HG03354 (cell line): ENCODE measurements at regions not wholly inside any gene's neighbourhood (a gene's known extent, or its start where the extent isn't known, plus 50 kb on each side); places are given as distances from the start of the nearest gene placed in this dataset.

Experiments
- ATAC-seq: cut with Tn5 transposase; IDR thresholded peaks from one replicate; pipeline ENCODE4 v1.9.1; 2021; ENCODE audit warnings: mild to moderate bottlenecking; ENCODE audit not compliant: unreplicated experiment, poor library complexity, severe bottlenecking

DNA sequence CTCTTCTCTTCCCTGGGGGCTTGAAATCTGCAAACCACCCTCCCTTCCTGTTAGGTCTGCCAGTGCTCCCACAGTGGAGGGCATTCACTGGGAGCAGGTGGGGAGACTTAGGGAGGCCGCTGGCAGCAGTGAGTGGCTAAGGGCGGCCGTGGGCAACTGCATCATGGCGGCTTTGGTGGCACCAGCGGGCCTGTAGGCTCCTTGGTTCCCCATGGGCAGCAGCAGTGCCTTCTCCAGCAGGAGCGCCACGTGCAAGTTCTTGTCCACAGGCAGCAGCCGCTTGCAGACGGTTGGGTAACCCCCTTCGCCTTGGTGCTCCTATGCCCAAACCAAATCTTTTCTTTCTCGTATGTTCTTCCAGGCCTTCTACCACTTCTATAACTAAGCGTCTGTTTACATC, 158.2 kb downstream of the SREK1 start:
- no peak for ATAC-seq

DNA sequence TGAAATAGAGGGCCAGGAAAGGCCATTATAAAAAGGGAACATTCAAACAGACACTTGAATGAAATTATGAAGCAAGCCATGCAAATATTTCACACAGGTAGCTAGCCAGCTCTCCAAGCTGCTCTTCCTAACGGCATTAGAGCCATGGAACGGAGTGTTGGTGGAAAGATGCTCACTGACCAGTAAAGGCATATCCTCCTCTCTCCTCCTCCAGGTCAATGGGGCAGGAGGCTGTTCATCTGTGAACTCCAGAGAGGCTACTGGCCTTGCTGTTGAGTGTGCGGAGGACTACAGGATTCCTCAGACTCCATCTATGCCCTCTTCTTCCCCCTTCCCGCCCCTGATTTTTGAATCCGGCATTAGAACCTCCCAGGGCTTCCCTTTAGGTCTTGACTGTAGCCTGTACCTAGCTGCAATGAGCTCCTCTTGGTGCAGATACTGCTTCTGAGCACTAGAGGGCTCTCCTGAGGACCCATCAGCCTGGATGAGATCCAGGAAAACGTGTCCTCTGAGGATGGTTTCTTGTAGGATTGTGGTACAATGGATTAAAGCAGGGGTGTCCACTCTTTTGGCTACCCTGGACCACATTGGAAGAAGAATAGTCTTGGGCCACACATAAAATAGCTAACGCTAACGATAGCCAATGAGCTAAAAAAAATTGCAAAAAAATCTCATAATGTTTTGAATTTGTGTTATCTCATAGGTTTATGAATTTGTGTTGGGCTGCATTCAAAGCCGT, 162.2 kb downstream of the SREK1 start:
- ATAC-seq, result peak; percentile 80

DNA sequence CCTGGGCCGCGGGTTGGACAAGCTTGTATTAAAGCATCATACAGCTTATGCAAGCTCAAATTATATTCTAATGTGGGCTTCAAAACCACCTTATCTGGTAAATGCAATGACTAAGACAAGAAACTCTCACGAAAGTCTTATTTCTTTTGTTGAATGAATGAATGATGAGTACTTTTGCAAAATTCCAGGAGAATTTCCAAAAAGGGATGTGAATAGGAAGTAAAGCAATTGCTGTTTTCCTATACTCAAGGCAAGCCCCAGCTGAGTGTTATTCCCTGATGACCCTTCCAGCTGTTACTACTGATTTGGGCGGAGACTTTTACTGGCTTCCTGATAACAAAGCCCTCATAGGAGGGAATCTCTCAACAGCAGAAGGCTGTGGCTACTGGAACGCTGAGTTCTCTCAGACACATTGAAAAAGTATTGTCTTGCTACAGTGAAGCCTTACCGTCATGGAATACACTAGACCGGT, 162.8 kb downstream of the SREK1 start:
- ATAC-seq, result no peak

DNA sequence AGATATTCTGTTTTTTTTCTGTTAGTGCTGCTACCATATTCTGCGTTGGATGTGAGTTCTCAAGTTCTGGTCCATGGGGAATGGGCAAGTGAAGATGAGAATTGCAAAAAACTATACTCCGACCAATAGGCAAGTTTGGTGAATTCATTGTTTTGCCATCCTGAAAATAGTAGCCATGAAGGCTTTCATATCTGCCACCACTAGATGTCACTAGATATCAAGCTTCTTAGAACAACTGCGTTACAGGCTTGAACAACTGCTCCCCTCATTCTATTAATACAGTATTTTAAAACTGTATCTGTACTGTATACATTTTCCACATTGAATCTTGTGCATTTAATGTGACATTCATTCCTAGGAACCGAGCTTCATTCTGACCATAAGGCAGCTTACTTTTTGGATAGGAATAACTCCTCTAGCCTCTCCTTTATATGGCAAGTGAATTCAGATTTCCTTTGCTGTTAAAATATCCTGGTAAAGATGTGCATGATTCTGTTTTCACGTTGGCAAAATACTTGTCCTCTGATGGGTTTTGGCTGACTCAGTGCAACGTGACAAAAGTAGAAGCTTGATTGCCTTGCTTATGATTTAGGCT, 163.6 kb downstream of the SREK1 start:
- ATAC-seq, result peak; percentile 82

DNA sequence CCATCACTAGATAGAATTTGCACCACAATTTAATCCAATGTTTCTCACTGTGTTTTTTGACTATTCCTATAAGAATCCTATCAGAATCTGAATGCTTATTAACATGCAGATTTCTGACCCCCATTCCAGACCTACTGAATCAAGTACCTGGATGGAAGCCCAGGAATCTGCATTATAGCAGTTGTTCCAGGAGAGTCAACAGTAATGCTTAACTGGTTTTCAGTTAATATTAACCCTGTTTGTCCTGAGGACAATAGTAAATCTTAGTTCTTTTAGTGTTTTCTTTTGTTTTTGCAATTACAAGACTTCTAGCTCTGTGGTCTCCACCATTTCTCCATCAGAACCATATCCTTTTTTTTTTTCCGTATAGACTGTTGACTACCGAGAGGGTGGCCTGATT, 168.2 kb downstream of the SREK1 start:
- no peak for ATAC-seq

DNA sequence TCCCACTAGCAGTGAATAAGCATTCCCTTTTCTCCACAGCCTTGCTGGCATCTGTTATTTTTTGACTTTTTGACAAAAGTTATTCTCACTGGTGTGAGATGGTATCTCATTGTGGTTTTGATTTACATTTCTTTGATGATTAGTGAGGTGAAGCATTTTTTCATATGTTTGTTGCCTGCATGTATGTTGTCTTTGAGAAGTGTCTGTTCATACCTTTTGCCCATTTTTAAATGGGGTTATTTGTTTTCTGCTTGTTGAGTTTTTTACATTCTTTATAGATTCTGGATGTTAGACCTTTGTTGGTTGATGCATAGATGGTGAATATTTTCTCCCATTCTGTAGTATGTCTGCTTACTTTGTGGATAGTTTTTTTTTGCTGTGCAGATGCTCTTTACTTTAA, 171.7 kb downstream of the SREK1 start:
- no peak for ATAC-seq

DNA sequence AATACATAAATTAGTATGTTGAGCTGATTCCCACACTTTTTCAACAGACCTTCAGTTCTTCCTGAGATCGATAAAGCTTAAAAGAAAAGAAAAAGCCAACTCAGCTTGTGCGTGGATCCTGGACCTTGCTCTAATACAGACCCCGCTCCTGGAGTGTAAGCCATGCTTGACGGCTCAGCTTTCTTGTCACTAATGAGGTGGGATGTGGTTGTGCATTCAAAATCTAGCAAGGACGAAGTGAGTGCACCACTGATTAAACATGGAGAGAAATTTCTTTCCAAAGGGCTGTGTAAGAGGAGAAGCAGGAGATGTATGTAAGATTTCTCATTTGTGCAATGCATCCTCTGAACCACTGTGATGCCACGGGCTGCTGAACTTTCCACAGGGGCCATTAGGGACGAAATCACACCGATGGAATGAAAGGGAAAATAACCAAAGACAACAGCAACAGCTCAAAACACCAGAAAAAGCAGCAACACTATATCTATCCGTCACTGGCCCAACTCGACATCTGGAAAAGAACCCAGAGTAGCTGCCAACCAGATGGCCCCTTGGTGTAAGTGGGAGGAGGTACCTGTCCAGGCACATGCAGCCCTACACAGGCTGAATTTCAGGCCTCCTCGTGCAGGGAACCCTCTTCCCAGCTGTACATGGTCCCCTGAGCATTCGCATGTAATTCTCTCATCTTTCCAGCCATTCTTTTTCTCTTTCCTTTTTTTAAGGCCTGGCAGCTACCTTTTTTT, 178.9 kb downstream of the SREK1 start:
- ATAC-seq, result no peak

DNA sequence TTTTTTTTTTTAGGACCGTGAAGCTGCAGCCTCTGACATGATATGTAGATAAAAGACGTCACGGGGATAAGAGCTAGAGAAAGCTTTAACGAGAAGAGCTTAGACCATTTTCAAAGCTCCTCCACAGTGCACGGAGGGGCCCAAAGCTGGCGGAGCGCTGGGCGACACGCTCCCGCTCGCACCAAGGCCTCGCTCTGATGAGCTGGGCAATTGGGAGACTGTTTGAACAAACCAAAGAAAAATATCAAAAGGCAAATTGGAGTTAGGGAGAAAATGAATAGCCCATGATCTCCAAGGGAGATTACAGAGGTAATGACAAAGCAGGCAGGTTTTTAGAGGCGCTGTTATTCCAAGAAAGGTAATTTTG, 179.4 kb downstream of the SREK1 start:
- no peak for ATAC-seq

DNA sequence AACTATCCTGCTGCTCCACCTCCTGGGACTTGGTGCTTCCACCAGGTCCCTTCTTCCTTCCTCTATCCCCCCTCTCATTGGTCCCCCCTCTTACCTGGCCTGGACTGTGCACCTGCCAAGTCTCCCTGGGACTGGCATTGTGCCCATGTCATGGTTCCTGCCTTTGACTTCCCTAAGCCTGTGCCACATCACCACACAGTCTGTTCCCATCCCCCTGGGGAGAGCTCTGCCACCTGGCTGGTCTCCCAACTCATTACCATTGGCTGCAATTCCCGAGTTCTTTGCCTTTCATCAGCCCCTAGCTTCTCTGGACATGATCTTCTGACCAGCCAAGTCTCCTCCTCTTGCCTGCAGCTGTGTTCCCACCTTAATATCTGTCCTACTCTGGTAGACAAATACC, 180.3 kb downstream of the SREK1 start:
- ATAC-seq, result no peak

DNA sequence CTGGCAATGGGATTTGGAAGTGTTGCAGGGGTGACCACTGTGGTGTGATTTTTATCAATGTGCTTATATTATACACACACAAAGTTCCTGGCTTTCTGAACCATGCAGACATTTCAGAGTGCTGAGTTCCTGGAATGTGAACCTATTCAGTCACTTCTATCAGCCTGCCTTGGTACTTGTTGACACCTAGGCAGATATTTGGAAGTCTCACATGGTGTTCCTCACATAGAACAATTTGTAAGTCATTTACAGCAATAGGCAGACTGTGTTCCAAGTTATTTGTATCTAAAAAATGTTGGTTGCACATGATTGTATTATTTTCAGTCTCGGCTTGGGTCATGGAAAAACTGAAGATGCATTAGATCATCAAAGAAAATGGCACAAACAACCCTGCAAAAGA, 182.2 kb downstream of the SREK1 start:
- ATAC-seq, result no peak

DNA sequence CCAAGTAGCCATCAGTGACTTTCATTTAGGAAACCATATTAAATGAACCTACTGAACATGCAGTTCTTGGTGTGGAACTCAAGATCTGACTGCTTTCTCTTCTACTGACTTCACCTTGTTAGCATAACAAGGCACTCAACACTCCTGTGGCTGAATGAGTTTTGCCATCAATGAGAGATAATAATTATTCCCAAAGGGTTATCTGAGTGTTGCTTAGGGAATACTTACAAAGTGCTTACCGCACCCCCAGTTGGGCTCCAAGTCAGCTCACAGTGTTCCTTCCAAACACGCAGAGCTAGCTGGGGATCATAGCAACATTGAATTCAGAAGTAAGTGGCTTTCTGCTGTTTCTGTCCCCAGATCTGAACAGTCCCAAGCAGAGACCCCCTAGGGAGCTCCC, 182.9 kb downstream of the SREK1 start:
- ATAC-seq, result no peak

DNA sequence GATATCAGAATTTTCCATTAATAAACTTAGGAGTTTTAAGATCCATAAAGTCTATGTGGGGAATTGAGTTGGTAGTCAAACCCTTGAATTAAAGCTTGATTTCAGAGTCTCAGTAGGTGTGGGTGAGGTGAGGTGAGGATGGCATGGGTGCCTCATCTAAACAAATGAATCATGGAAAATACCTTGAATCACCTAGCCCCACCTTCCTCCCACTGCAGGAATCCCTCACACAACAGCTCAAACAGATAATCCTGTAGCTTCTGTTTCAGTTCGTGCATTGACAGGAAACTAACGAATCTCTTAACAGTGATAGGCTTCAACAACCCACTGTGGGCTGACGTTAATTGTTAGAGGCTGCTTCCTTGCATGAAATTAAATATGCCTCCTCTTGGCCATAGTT, 185.0 kb downstream of the SREK1 start:
- no peak for ATAC-seq

DNA sequence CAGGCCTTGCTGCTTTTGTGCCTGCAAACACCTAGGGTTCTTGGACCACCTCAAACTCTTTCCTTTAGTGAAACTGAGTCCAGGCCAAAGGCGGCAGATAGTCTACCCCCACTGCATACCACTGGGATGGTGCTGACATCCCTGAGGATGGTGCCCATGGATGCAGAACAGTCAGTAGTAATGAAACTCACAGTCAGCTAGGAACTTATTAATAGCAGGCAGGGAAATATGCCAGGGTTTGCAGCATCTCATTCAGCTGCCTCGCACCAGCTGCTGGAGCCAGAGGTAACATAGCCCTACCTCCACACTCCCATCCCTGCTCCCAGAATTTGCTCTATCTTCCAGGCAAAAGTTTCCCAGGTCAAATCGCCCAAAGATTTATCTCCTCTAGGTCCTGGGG, 189.1 kb downstream of the SREK1 start:
- ATAC-seq, result no peak

DNA sequence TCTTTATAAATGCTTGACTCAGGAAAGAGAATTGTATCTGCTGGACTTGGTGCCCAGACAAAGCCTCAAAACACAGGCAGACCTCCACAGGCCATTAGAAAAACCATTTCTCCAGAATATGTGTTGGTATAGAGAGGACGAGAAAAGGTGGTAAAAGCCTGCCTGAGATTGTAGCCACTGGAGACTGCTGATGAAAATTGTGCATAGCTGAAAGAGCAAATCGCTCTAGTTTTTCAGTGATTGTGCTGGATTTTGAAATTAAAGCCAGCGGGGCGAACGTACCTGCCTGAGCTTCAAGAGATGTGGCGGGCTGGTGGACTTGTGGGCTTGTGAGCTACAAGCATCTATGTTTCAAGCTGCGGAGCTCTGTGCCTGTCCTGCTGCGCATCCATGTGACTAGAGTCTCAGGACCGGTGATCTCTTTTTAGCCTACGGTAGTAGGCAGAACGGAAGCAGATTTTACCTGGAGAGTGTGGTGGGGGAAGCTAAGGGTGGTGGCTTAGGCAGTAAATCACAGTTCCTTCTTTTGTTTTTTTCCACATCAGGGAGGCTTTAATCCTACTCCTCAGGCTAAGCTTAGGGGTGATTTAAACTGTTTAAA, 193.6 kb downstream of the SREK1 start:
- ATAC-seq, result no peak

DNA sequence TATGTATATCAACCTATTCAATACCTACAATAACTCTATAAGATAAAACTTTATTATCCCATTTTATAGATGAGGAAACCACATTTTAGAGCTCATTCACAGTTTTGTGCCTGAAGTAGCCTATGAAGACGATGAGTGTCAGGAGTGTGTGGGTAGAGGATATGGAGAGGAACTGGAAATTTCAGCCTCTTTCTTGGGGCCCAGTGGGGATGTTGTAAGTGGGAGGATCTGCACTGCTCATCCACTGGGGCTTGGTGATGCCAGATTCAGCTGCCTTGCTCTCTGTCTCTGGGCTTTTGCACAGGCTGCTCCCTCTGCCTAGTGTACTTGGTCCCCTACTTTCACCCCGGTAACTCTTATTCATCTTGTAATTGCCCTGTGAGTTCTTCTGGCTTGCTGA, 194.7 kb downstream of the SREK1 start:
- ATAC-seq, result no peak

DNA sequence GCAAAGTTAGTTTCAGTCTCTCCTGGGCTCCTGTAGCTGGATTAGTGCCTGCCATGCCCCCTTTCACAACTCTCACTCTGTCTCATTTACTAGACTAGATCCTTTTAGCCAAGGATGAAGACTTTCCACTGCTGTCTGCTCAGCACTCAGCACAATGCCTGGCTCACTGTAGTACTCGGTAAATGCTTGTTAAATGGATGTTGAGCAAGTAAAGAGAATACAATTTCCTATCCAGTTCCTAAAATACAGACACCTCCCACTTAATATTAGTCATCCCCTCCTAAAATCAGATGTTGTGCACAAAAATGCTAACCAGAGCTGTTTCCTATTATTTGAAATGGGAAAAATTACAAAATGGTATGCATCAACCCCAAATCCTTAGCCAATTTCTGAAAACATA, 195.8 kb downstream of the SREK1 start:
- ATAC-seq, result no peak

DNA sequence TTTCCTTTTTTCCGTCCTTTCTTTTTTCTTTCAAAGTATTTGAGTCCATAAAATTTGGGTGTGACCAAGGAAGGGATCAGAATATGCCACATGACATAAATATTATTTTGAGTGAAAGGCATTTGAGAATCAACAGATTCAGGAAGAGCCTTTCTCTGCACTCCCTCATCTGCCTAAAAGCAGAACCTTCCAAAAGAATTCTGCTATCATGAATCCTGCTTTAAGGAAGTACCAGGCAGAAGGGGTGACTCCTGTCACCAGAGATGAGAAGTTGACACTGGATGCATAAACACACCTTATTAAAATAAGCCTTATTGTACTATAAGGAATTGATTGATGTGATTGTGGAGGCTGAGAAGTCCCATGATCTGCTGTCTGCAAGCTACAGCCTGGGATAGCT, 196.7 kb downstream of the SREK1 start:
- ATAC-seq, result no peak

DNA sequence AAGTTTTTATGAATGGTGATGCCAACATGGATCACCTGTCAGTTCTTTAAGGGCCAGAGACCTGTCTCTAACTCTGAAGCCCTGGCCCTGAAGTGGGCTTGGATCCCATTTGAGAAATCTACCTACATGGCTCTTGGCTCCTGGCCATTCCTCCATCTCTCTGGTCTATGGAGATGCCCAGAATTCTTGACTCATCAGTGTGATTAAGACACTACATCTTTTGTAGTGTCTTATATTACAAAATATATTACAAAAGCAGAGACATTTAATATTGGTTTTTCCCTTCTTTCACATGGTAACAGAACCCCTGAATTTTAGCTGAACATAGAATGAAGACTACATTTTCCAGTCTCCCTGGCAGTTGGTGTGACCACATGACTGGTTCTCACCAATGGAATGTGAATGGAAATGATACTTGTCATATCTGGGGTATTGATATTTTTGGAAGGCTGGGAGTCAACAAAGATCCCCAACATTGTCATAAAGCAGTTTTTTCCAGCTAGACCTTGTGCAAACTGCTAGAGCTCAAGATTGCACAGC, 198.3 kb downstream of the SREK1 start:
- ATAC-seq, result no peak

DNA sequence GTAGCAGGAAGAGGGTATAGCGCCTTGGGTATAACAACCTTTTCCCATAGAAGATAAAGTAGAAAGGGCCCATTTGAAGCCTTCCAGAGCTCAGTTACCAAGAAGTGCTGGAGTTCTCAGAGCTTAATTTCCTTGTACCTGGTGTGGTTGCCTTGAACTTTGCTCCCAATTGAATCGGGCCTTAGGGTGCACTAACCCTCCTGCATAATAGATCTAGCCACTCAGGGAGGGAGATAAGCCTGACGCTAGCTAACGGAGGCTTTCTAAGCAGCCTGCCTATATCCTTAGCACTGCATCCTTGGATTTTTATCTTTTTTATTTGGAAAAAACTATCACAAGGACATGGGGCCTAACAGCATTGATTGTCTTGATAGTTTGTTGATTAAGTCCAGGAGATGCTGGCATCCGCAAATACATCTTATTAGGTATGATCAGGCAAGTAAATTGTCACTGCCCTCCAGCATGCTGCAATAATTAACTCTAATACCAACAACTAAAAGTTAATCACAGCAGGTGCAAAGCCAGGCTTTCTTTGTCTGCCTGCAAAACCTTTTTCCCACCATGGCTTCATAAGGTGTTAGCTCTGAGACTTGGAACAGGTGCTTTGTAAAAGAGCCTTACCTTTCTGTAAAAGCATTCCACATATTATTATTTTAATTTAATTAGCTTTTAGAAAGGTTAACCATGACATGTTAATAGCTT, 199.4 kb downstream of the SREK1 start:
- ATAC-seq, result no peak

DNA sequence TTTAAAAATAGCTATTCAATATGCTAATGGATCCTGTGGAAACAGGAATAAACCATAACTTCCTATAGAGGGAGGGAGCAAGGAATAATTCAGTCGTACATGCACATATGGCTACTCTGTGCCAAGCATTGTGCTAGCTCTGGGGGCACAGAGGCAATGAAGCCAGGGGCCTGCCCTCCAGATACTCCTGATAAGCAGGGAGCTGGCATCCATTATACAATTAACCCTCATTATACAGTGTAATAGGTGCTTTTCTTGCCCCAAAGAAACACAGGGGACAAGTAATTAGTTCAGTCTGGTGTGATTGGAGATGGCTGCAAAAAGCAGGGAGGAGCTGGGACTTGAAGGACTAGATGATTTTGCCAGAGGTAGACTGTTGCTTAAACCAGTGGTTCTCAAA, 200.4 kb downstream of the SREK1 start:
- no peak for ATAC-seq
